ENCODE measurements at regions not wholly inside any gene's neighbourhood (a gene's known extent, or its start where the extent isn't known, plus 50 kb on each side); places are given as distances from the start of the nearest gene placed in this dataset.

GRCh38 chr5:16007750-16008415 is 171.7 kb downstream of the MARCHF11 start:
- Histone ChIP-seq H3K18ac (ENCODE audit: insufficient read length, low read depth, low read length) (no peak overlapping the region), H4K91ac (ENCODE audit: insufficient read length, low read depth, low read length) (no peak overlapping the region), H3K4me1 (ENCODE audit: insufficient read depth, low read length) (no peaks in the 10 kb centered on the region), H2AK5ac (ENCODE audit: insufficient read length, low read length) (no peak overlapping the region), H3K56ac (ENCODE audit: insufficient read length, low read depth, low read length) (no peak overlapping the region), H3K23ac (ENCODE audit: insufficient read length, low read depth, low read length) (no peak overlapping the region), H2BK5ac (ENCODE audit: insufficient read length, low read length) (no peak overlapping the region), H4K20me1 (ENCODE audit: control insufficient read depth, insufficient read depth, insufficient read length) (no peaks in the 10 kb centered on the region), H3K27ac (ENCODE audit: insufficient read length, low read depth, low read length) (no peak overlapping the region), H3K23me2 (ENCODE audit: insufficient read length, low read depth, low read length, poor library complexity, severe bottlenecking) (no peaks in the 10 kb centered on the region), H2BK120ac (ENCODE audit: low read depth, low read length, poor library complexity, severe bottlenecking) (no peak overlapping the region), H3K79me2 (ENCODE audit: insufficient read depth, low read length) (no peaks in the 10 kb centered on the region), H3K4ac (ENCODE audit: low read depth, low read length) (no peak overlapping the region), H3K4me2 (ENCODE audit: insufficient read depth, insufficient read length, low read length) (no peak overlapping the region), H2BK15ac (ENCODE audit: low read depth, low read length) (no peak overlapping the region), H2BK20ac (ENCODE audit: low read depth, low read length, poor library complexity, severe bottlenecking) (no peak overlapping the region), H3K79me1 (ENCODE audit: insufficient read depth, low read depth, low read length, poor library complexity, severe bottlenecking) (no peaks in the 10 kb centered on the region), H4K8ac (replicated peaks; ENCODE audit: insufficient read length, low read depth, low read length) (no peak overlapping the region), H2BK12ac (ENCODE audit: insufficient read length, low read depth, low read length) (no peak overlapping the region), H2AFZ (ENCODE audit: low read length) (no peak overlapping the region), H3K14ac (ENCODE audit: insufficient read depth, low read length) (no peak overlapping the region), H4K5ac (ENCODE audit: insufficient read length, low read depth, low read length) (no peak overlapping the region), H3K9ac (ENCODE audit: extremely low read depth, insufficient read length, low read length) (no peak overlapping the region), H3K9me3 (ENCODE audit: control insufficient read depth, low read depth, low read length) (peaks cover 10% of the 10 kb centered on the region), H3T11ph (ENCODE audit: low read length) (no peak overlapping the region), H3K27me3 (ENCODE audit: insufficient read depth, low read length) (no peaks in the 10 kb centered on the region)
- no CpG with 5 or more reads among the region's 2 CpGs for WGBS (ENCODE audit: extremely low coverage, insufficient read length, low lambda C conversion rate)
- no peaks in the 10 kb centered on the region for H3K27me3 Mint-ChIP-seq (ENCODE audit: low read depth)
- peaks cover 10 to 17% of the 10 kb centered on the region in 2 experiments; a peak in 4 of 5 replicates for H3K9me3 Mint-ChIP-seq
- H3K4me1 Mint-ChIP-seq, result 0 out of 4 replicates have a peak, but pooled peaks cover 0 to 2% of the 10 kb centered on the region in 2 experiments
- no peak for TF ChIP-seq CTCF (conservative IDR thresholded peaks at IDR 0.05)
- H3K36me3 Mint-ChIP-seq (ENCODE audit: insufficient read depth in 1 of 3, low read depth in 3 of 3), result peaks cover 1 to 15% (median 2%) of the 10 kb centered on the region in 3 experiments; a peak in 3 of 7 replicates
- no peak for DNase-seq
- no peak overlapping the region for H3K27ac Mint-ChIP-seq
- H3K4me3 Mint-ChIP-seq, result no peak overlapping the region

All from H9 (cell line).